Ishikawa (cell line): ENCODE measurements at regions not wholly inside any gene's neighbourhood (a gene's known extent, or its start where the extent isn't known, plus 50 kb on each side); places are given as distances from the start of the nearest gene placed in this dataset.

ENCODE experiments used
- CEBPB ChIP-seq: IDR thresholded peaks from 2 replicates; pipeline ENCODE4 v1.6.1; 2012
- CREB1 ChIP-seq: IDR thresholded peaks from 2 replicates; pipeline ENCODE4 v1.6.1; 2012; ENCODE audit warnings: low read depth
- EGR1 ChIP-seq: IDR thresholded peaks from 2 replicates; pipeline ENCODE4 v1.6.1; 2012
- EP300 ChIP-seq: IDR thresholded peaks from 2 replicates; pipeline ENCODE4 v1.6.1; 2012; ENCODE audit warnings: borderline replicate concordance
- FOXM1 ChIP-seq: IDR thresholded peaks from 2 replicates; pipeline ENCODE4 v1.6.1; 2012; ENCODE audit warnings: low read depth, borderline replicate concordance
- MAX ChIP-seq: IDR thresholded peaks from 2 replicates; pipeline ENCODE4 v1.6.1; 2012
- NFIC ChIP-seq: IDR thresholded peaks from 2 replicates; pipeline ENCODE4 v1.6.1; 2012
- RAD21 ChIP-seq: IDR thresholded peaks from 2 replicates; pipeline ENCODE4 v1.6.1; 2012; ENCODE audit warnings: low read depth
- REST ChIP-seq: IDR thresholded peaks from 2 replicates; pipeline ENCODE4 v1.6.1; 2012; ENCODE audit warnings: low read depth, mild to moderate bottlenecking
- TAF1 ChIP-seq: IDR thresholded peaks from 2 replicates; pipeline ENCODE4 v1.6.1; 2012; ENCODE audit warnings: low read depth, mild to moderate bottlenecking
- TCF12 ChIP-seq: IDR thresholded peaks from 2 replicates; pipeline ENCODE4 v1.6.1; 2012; ENCODE audit warnings: low read depth
- TEAD4 ChIP-seq: IDR thresholded peaks from 2 replicates; pipeline ENCODE4 v1.6.1; 2012
- USF1 ChIP-seq: IDR thresholded peaks from 2 replicates; pipeline ENCODE4 v1.6.1; 2012
- YY1 ChIP-seq: IDR thresholded peaks from 2 replicates; pipeline ENCODE4 v1.6.1; 2012; ENCODE audit warnings: low read depth
- ZBTB7A ChIP-seq: IDR thresholded peaks from 2 replicates; pipeline ENCODE4 v1.6.1; 2012; ENCODE audit warnings: low read depth

- TF ChIP-seq TCF12 (no peak), REST (no peak), NFIC (no peak), RAD21 (no peak), TAF1 (no peak), ZBTB7A (no peak), EP300 (no peak), YY1 (no peak), USF1 (no peak), TEAD4 (no peak), FOXM1 (no peak), MAX (no peak), EGR1 (no peak), CREB1 (no peak), CEBPB (no peak)
Observed at GRCh38 chr3:43796041-43796596, 105.4 kb downstream of the ABHD5 start.

GRCh38 chr3:43797794-43798193 lies 107.1 kb downstream of the ABHD5 start:
- no peak for TF ChIP-seq ZBTB7A
- TF ChIP-seq TAF1 = no peak
- TF ChIP-seq TCF12 = no peak
- no peak for TF ChIP-seq EGR1
- TF ChIP-seq CEBPB = no peak
- no peak for TF ChIP-seq USF1
- no peak for TF ChIP-seq MAX
- no peak for TF ChIP-seq CREB1
- TF ChIP-seq RAD21 = no peak
- no peak for TF ChIP-seq FOXM1
- TF ChIP-seq TEAD4 = no peak
- no peak for TF ChIP-seq EP300
- TF ChIP-seq YY1 = no peak
- no peak for TF ChIP-seq NFIC

- no peak for TF ChIP-seq FOXM1
- no peak for TF ChIP-seq CREB1
- TF ChIP-seq REST = no peak
- TF ChIP-seq TEAD4 = no peak
Observed at GRCh38 chr3:43810797-43811196, 120.1 kb downstream of the ABHD5 start.

GRCh38 chr3:43814461-43814860 lies 123.7 kb downstream of the ABHD5 start:
- TF ChIP-seq EGR1 = no peak
- no peak for TF ChIP-seq ZBTB7A
- TF ChIP-seq EP300 = no peak
- TF ChIP-seq TEAD4 = no peak
- TF ChIP-seq RAD21 = no peak
- TF ChIP-seq TCF12 = no peak
- TF ChIP-seq REST = no peak
- no peak for TF ChIP-seq NFIC

GRCh38 chr3:43816372-43816771 lies 125.6 kb downstream of the ABHD5 start:
- TF ChIP-seq TCF12 (no peak), TEAD4 (no peak), FOXM1 (no peak), YY1 (no peak), RAD21 (no peak), TAF1 (no peak), EP300 (no peak), ZBTB7A (no peak), CREB1 (no peak), CEBPB (no peak), USF1 (no peak), EGR1 (no peak), NFIC (no peak), REST (no peak), MAX (no peak)
